ENCODE measurements at regions not wholly inside any gene's neighbourhood (a gene's known extent, or its start where the extent isn't known, plus 50 kb on each side); places are given as distances from the start of the nearest gene placed in this dataset.

- ATAC-seq (peak; percentile 29), DNase-seq (no peak)
- intact Hi-C loops (cut with DNase I) = no loop called here
- H3K27ac ChIP-seq = no peak overlapping the region
- TF ChIP-seq CTCF (IDR thresholded peaks at IDR 0.05) = no peak
- H3K9me3 ChIP-seq = no peaks in the 10 kb centered on the region
- H3K4me3 ChIP-seq = no peak overlapping the region
- H3K27me3 ChIP-seq = no peaks in the 10 kb centered on the region
- no peaks in the 10 kb centered on the region for H3K36me3 ChIP-seq
- H3K4me1 ChIP-seq = no peaks in the 10 kb centered on the region
Observed at GRCh38 chr15:23823508-23823907, 136.4 kb upstream of the NDN start.

GRCh38 chr15:23828786-23829185 lies 141.7 kb upstream of the NDN start:
- Histone ChIP-seq H3K4me1 (no peaks in the 10 kb centered on the region), H3K4me3 (no peak overlapping the region), H3K36me3 (no peaks in the 10 kb centered on the region), H3K27ac (no peak overlapping the region), H3K27me3 (no peaks in the 10 kb centered on the region), H3K9me3 (no peaks in the 10 kb centered on the region)
- ATAC-seq (no peak), DNase-seq (no peak)
- TF ChIP-seq CTCF (IDR thresholded peaks at IDR 0.05) = no peak
- intact Hi-C loops (cut with DNase I) = no loop called here

GRCh38 chr15:23835953-23836352 lies 148.8 kb upstream of the NDN start:
- H3K4me1 ChIP-seq = no peaks in the 10 kb centered on the region
- H3K27me3 ChIP-seq = no peaks in the 10 kb centered on the region
- TF ChIP-seq CTCF (IDR thresholded peaks at IDR 0.05) = no peak
- no peak overlapping the region for H3K4me3 ChIP-seq
- no peak for DNase-seq
- no peak overlapping the region for H3K27ac ChIP-seq
- no peaks in the 10 kb centered on the region for H3K9me3 ChIP-seq
- no peak for ATAC-seq
- H3K36me3 ChIP-seq = no peaks in the 10 kb centered on the region
- intact Hi-C loops (cut with DNase I) = no loop called here

GRCh38 chr15:23839893-23840474 lies 152.9 kb upstream of the NDN start:
- H3K27me3 ChIP-seq = no peaks in the 10 kb centered on the region
- no peak overlapping the region for H3K4me3 ChIP-seq
- no peaks in the 10 kb centered on the region for H3K9me3 ChIP-seq
- H3K36me3 ChIP-seq = no peaks in the 10 kb centered on the region
- no peak overlapping the region for H3K27ac ChIP-seq
- no peak for TF ChIP-seq CTCF (IDR thresholded peaks at IDR 0.05)
- DNase-seq (no peak), ATAC-seq (no peak)
- intact Hi-C loops (cut with DNase I) = no loop called here
- no peaks in the 10 kb centered on the region for H3K4me1 ChIP-seq

- Histone ChIP-seq H3K4me1 (no peaks in the 10 kb centered on the region), H3K4me3 (no peak overlapping the region), H3K27ac (no peak overlapping the region), H3K36me3 (no peaks in the 10 kb centered on the region), H3K9me3 (no peaks in the 10 kb centered on the region), H3K27me3 (no peaks in the 10 kb centered on the region)
- intact Hi-C loops (cut with DNase I) = no loop called here
- no peak for ATAC-seq
- no peak for TF ChIP-seq CTCF (IDR thresholded peaks at IDR 0.05)
- no peak for DNase-seq
Observed at GRCh38 chr15:23846218-23846617, 159.1 kb upstream of the NDN start.

- Histone ChIP-seq H3K27ac (no peak overlapping the region), H3K9me3 (no peaks in the 10 kb centered on the region), H3K4me3 (no peak overlapping the region), H3K27me3 (no peaks in the 10 kb centered on the region), H3K4me1 (no peaks in the 10 kb centered on the region), H3K36me3 (no peaks in the 10 kb centered on the region)
- intact Hi-C loops (cut with DNase I) = no loop called here
- no peak for DNase-seq
- no peak for ATAC-seq
- no peak for TF ChIP-seq CTCF (IDR thresholded peaks at IDR 0.05)
Observed at GRCh38 chr15:23850666-23851065, 163.6 kb upstream of the NDN start.
